Activated CD4-positive, alpha-beta memory T cell treated with anti-CD3 and anti-CD28 coated beads, Interleukin-2, amount 10 ng/mL, durations not matched to agents 7 days and 5 days (primary cell): ENCODE measurements at regions not wholly inside any gene's neighbourhood (a gene's known extent, or its start where the extent isn't known, plus 50 kb on each side); places are given as distances from the start of the nearest gene placed in this dataset.
"Not testable (repeated sequence)": the region's sequence is repeated elsewhere in the genome, so short reads cannot be mapped to it uniquely, and the experiment has no call there.

Source experiments
- CTCF ChIA-PET: fragments of 350-600 bp; sonication (Branson Sonifier 250); formaldehyde crosslinking; loops from one replicate; lab custom pipeline; 2021; ENCODE audit warnings: antibody characterized with exemption, inconsistent platforms; lab: Charles Lee
- POLR2A ChIA-PET: fragments of 350-600 bp; sonication (Branson Sonifier 250); formaldehyde crosslinking; loops from one replicate; lab custom pipeline; 2021; ENCODE audit warnings: antibody characterized with exemption; lab: Charles Lee
- DNase-seq: peaks from one replicate; pipeline ENCODE4 v3.0.0-alpha.2; 2020
- H3K27ac Mint-ChIP-seq: one replicate; pipeline ENCODE4 v1.8.0; 2021; ENCODE audit warnings: mild to moderate bottlenecking, mixed read lengths
- H3K27me3 Mint-ChIP-seq: one replicate; pipeline ENCODE4 v1.8.0; 2021; ENCODE audit warnings: mixed read lengths
- H3K36me3 Mint-ChIP-seq: one replicate; pipeline ENCODE4 v1.8.0; 2021; ENCODE audit warnings: low read depth, mixed read lengths
- H3K4me1 Mint-ChIP-seq: one replicate; pipeline ENCODE4 v1.8.0; 2021; ENCODE audit warnings: mixed read lengths
- H3K4me3 Mint-ChIP-seq: one replicate; pipeline ENCODE4 v1.8.0; 2021; ENCODE audit warnings: mild to moderate bottlenecking, mixed read lengths
- H3K9me3 Mint-ChIP-seq: one replicate; pipeline ENCODE4 v1.8.0; 2021; ENCODE audit warnings: mixed read lengths

DNA sequence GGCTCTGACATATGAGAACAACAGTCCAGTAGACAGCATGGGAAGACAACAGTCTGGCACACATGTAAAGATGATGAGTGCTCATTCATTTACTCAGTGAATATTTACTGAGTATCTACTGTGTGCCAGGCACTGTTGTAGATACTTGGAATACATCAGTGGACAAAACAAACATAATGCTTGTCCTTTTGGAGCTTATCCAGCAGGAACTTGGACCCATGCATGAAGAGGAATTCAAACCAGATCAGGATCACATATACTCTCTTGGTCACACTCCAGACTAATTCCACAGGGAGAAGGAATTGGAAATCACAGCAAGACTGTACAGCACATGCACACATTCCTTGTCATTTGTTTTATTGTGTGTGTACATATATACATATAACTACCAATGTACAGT is 217.6 kb upstream of the TTC29 start:
- Mint-ChIP-seq H3K27ac (no peak overlapping the region), H3K4me1 (peaks cover 2% of the 10 kb centered on the region), H3K4me3 (no peak overlapping the region), H3K9me3 (no peaks in the 10 kb centered on the region), H3K36me3 (no peaks in the 10 kb centered on the region), H3K27me3 (peaks cover 13% of the 10 kb centered on the region)
- no peak for DNase-seq
- ChIA-PET CTCF (no interaction called here), POLR2A (no interaction called here)

DNA sequence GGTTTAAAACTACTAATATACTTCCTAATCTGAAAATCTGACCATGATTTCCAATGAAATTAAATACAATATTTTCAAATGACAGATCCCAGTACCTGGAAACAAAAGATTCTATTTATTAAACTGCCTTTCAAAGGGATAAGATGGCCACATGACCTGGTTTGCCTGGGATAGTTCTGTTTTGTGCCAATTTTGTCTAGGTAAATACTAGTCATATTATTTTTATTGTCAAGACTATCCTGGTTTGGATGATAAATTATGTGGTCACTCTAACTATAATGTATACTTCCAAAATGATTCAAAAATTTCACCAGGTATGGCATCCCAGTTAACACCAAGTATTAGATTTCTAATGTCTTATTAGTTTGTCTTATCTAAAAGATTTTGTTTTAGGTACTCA is 222.5 kb upstream of the TTC29 start:
- H3K4me3 Mint-ChIP-seq, H3K27me3 Mint-ChIP-seq, H3K36me3 Mint-ChIP-seq, H3K27ac Mint-ChIP-seq, DNase-seq, POLR2A ChIA-PET, H3K4me1 Mint-ChIP-seq, CTCF ChIA-PET, H3K9me3 Mint-ChIP-seq: not testable (repeated sequence)

GRCh38 chr4:147173322-147173721 is 227.7 kb upstream of the TTC29 start:
- Mint-ChIP-seq H3K9me3 (no peaks in the 10 kb centered on the region), H3K27ac (no peak overlapping the region), H3K4me3 (no peak overlapping the region), H3K36me3 (no peaks in the 10 kb centered on the region), H3K4me1 (no peaks in the 10 kb centered on the region), H3K27me3 (no peaks in the 10 kb centered on the region)
- CTCF ChIA-PET = no interaction called here
- POLR2A ChIA-PET = no interaction called here
- no peak for DNase-seq

DNA sequence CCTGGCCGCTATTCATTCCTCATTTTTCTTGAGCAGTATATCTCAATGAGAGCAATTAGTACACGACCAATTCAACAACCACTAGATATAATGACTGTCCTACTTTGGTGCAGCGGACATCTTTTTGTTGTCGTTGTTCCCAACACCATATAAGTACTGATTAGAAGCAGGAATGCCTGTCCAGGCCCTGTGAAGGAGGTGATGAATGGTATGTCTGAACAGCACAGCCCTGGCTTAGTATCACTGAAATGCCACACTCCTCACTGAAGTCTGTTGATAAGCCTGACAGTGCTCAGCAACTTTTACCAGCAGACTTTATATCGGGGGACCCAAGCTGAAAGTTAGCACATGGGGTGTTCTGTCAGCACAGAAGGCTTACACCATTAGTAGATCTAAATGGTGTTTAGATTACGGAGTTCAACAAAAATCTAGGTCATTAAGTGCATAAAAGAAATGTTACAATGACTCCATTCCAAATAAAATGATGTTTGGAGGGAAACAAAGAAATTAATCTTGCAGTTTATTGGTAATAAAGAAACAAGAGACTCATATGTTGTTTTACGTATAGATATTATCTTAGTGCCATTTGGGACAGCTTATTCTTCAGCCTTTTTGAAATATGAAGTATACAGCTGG is 228.3 kb upstream of the TTC29 start:
- ChIA-PET POLR2A (no interaction called here), CTCF (no interaction called here)
- H3K4me1 Mint-ChIP-seq = no peaks in the 10 kb centered on the region
- no peaks in the 10 kb centered on the region for H3K27me3 Mint-ChIP-seq
- H3K36me3 Mint-ChIP-seq = no peaks in the 10 kb centered on the region
- H3K4me3 Mint-ChIP-seq = no peak overlapping the region
- no peaks in the 10 kb centered on the region for H3K9me3 Mint-ChIP-seq
- H3K27ac Mint-ChIP-seq = no peak overlapping the region
- no peak for DNase-seq

- DNase-seq = no peak
- H3K27ac Mint-ChIP-seq = no peak overlapping the region
- no peaks in the 10 kb centered on the region for H3K27me3 Mint-ChIP-seq
- no peak overlapping the region for H3K4me3 Mint-ChIP-seq
- no peaks in the 10 kb centered on the region for H3K9me3 Mint-ChIP-seq
- H3K36me3 Mint-ChIP-seq = no peaks in the 10 kb centered on the region
- CTCF ChIA-PET = no interaction called here
- no peaks in the 10 kb centered on the region for H3K4me1 Mint-ChIP-seq
- POLR2A ChIA-PET = no interaction called here
Observed at GRCh38 chr4:147174591-147174990, 228.9 kb upstream of the TTC29 start.

DNA sequence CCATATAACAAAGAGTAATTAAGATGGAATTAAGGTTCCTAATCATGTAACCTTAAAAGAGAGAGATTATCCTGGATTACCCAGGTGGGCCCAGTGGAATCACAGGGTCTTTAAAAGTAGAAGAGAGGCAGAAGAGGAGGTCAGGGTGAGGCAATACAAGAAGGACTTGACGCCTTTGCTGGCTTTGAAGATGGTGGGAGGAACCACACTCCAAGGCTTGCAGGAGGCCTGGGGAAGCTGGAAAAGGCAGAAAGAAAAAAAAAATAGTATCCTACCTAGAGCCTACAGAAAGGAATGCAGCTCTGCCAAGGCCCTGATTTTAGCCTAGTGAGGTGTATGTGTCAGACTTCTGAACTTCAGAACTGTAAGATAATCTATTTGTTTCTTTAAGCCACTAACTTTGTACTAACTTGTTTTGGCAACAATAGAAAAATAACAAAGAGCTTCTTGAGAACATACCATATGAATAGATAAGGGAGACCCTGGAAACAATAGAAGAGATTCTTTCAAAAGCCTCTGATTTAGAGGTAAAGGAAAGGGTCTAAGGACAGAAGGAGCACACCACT is 229.9 kb upstream of the TTC29 start:
- DNase-seq = no peak
- no peak overlapping the region for H3K27ac Mint-ChIP-seq
- POLR2A ChIA-PET = no interaction called here
- H3K27me3 Mint-ChIP-seq = no peaks in the 10 kb centered on the region
- no peaks in the 10 kb centered on the region for H3K36me3 Mint-ChIP-seq
- CTCF ChIA-PET = no interaction called here
- H3K4me1 Mint-ChIP-seq = no peaks in the 10 kb centered on the region
- H3K9me3 Mint-ChIP-seq = no peaks in the 10 kb centered on the region
- H3K4me3 Mint-ChIP-seq = no peak overlapping the region

GRCh38 chr4:147182041-147182440 is 236.4 kb upstream of the TTC29 start:
- POLR2A ChIA-PET = no interaction called here
- CTCF ChIA-PET = interaction anchor here (0.6 kb wide), 1 partner anchor 1245 kb away, joined by 3 read pairs; no protein-coding TSS in a partner anchor
- no peak overlapping the region for H3K27ac Mint-ChIP-seq
- no peaks in the 10 kb centered on the region for H3K27me3 Mint-ChIP-seq
- H3K4me3 Mint-ChIP-seq = no peak overlapping the region
- H3K9me3 Mint-ChIP-seq = no peaks in the 10 kb centered on the region
- DNase-seq = no peak
- no peaks in the 10 kb centered on the region for H3K36me3 Mint-ChIP-seq
- H3K4me1 Mint-ChIP-seq = no peaks in the 10 kb centered on the region

- no peaks in the 10 kb centered on the region for H3K9me3 Mint-ChIP-seq
- CTCF ChIA-PET = no interaction called here
- no peak overlapping the region for H3K27ac Mint-ChIP-seq
- no peaks in the 10 kb centered on the region for H3K36me3 Mint-ChIP-seq
- H3K4me1 Mint-ChIP-seq = no peaks in the 10 kb centered on the region
- POLR2A ChIA-PET = no interaction called here
- H3K27me3 Mint-ChIP-seq = no peaks in the 10 kb centered on the region
- DNase-seq = no peak
- no peak overlapping the region for H3K4me3 Mint-ChIP-seq
Observed at GRCh38 chr4:147192679-147193078, 247.0 kb upstream of the TTC29 start.

GRCh38 chr4:147194114-147194513 is 248.4 kb upstream of the TTC29 start:
- H3K9me3 Mint-ChIP-seq = no peaks in the 10 kb centered on the region
- H3K4me1 Mint-ChIP-seq = no peaks in the 10 kb centered on the region
- H3K27ac Mint-ChIP-seq = no peak overlapping the region
- POLR2A ChIA-PET = no interaction called here
- no peak for DNase-seq
- H3K27me3 Mint-ChIP-seq = no peaks in the 10 kb centered on the region
- CTCF ChIA-PET = no interaction called here
- H3K36me3 Mint-ChIP-seq = no peaks in the 10 kb centered on the region
- H3K4me3 Mint-ChIP-seq = no peak overlapping the region

- Mint-ChIP-seq H3K4me1 (no peaks in the 10 kb centered on the region), H3K36me3 (no peaks in the 10 kb centered on the region), H3K27me3 (no peaks in the 10 kb centered on the region), H3K9me3 (no peaks in the 10 kb centered on the region), H3K27ac (no peak overlapping the region), H3K4me3 (no peak overlapping the region)
- no peak for DNase-seq
- ChIA-PET CTCF (no interaction called here), POLR2A (no interaction called here)
Observed at GRCh38 chr4:147194604-147195003, 248.9 kb upstream of the TTC29 start.

- POLR2A ChIA-PET = no interaction called here
- no peaks in the 10 kb centered on the region for H3K9me3 Mint-ChIP-seq
Observed at GRCh38 chr4:147195386-147195785, 249.7 kb upstream of the TTC29 start.

DNA sequence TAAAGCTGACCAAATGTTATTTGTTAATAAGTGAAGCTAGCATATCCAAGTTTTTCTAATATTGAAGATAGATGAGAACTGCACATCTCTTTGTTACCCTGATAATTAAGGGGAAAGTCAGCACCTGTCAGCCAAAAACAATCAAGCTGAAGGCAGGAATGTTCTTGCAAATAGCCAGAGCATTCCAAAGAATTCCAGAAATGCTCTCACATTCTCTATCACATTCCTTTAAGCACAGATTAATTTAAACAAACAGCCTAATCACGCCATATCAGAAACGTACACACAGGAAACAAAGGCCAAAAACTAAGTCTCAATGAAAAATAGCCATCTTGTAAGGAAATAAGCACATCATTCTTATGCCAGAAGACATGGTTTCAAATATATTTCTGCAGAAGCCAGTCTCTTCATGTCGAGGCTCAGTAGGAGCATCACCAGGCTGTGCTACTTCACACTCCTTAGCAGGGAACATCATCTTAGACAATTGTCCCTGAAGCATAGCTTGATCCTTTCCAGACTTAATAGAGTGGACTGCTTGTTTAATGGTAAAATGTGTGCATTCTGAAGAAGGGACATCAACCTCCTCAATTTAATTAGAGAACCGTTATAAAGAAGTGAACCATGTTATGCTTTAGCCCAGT is 252.9 kb upstream of the TTC29 start:
- Mint-ChIP-seq H3K4me3 (no peak overlapping the region), H3K27me3 (no peaks in the 10 kb centered on the region), H3K27ac (no peak overlapping the region), H3K9me3 (no peaks in the 10 kb centered on the region), H3K4me1 (no peaks in the 10 kb centered on the region), H3K36me3 (no peaks in the 10 kb centered on the region)
- POLR2A ChIA-PET = no interaction called here
- CTCF ChIA-PET = no interaction called here
- no peak for DNase-seq

More at GRCh38 chr4:147195386-147195785, 249.7 kb upstream of the TTC29 start:
- no peak for DNase-seq
- H3K36me3 Mint-ChIP-seq = no peaks in the 10 kb centered on the region
- H3K4me1 Mint-ChIP-seq = no peaks in the 10 kb centered on the region
- no peak overlapping the region for H3K27ac Mint-ChIP-seq
- CTCF ChIA-PET = no interaction called here
- H3K4me3 Mint-ChIP-seq = no peak overlapping the region
- H3K27me3 Mint-ChIP-seq = no peaks in the 10 kb centered on the region

DNA sequence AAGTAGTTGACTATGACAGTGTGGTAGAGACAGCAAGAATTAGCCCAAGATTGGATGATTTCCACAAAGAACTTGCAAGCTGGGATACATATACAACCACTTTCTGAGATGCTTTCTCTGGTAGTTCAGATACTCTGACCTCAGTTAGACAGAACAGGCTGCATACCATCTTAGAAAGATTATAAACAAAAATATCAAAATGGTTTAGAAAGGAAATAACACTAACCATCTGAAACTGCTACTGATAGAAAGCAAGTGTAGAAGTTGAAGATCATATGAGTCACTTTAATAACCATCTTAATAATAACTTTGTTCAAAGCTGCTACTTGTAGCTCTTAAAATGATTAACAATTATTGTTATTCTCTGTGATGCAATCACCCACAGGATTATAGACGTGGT is 255.4 kb upstream of the TTC29 start:
- Mint-ChIP-seq H3K9me3 (no peaks in the 10 kb centered on the region), H3K4me1 (no peaks in the 10 kb centered on the region), H3K27me3 (no peaks in the 10 kb centered on the region), H3K36me3 (no peaks in the 10 kb centered on the region), H3K4me3 (no peak overlapping the region), H3K27ac (no peak overlapping the region)
- ChIA-PET CTCF (no interaction called here), POLR2A (no interaction called here)
- DNase-seq = no peak

DNA sequence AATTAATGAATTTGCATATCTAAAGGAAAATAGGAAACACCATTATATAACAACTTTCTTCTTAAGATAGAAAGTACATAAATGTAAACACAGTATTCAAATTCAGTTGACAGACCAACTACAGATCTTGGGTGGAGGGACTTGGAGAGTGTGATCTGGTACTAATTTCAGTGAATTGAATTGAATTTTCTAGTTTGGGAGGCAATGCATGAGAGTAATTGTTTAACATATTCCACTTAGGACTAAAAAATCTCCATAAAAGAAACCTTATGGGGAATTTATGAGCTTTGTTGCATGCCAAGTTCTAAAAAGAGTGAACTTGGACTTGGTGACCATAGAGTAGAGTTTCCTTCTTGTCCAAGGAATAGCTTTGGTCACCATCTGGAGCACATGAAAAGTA is 261.1 kb upstream of the TTC29 start:
- no peak overlapping the region for H3K27ac Mint-ChIP-seq
- CTCF ChIA-PET = interaction anchor here (0.6 kb wide), 1 partner anchor 933 kb away, joined by 5 read pairs; no protein-coding TSS in a partner anchor
- no peak overlapping the region for H3K4me3 Mint-ChIP-seq
- no peaks in the 10 kb centered on the region for H3K9me3 Mint-ChIP-seq
- no peaks in the 10 kb centered on the region for H3K27me3 Mint-ChIP-seq
- POLR2A ChIA-PET = no interaction called here
- no peaks in the 10 kb centered on the region for H3K4me1 Mint-ChIP-seq
- H3K36me3 Mint-ChIP-seq = no peaks in the 10 kb centered on the region
- DNase-seq = no peak
